Effector CD4-positive, alpha-beta T cell (primary cell): ENCODE measurements at regions not wholly inside any gene's neighbourhood (a gene's known extent, or its start where the extent isn't known, plus 50 kb on each side); places are given as distances from the start of the nearest gene placed in this dataset.
"Not testable (repeated sequence)": the region's sequence is repeated elsewhere in the genome, so short reads cannot be mapped to it uniquely, and the experiment has no call there.

Experiments
- DNase-seq: peaks from one replicate; pipeline ENCODE4 v3.0.0-alpha.2; 2020

GRCh38 chr15:31705076-31705678 lies 325.1 kb upstream of the CHRNA7 start:
- not testable (repeated sequence) for DNase-seq

- DNase-seq = not testable (repeated sequence)
These were observed 322.2 kb upstream of the CHRNA7 start for GRCh38 chr15:31707944-31708702.

- DNase-seq = not testable (repeated sequence)
These were observed 321.5 kb upstream of the CHRNA7 start for GRCh38 chr15:31708703-31709327.

GRCh38 chr15:31709479-31709878 lies 320.8 kb upstream of the CHRNA7 start:
- not testable (repeated sequence) for DNase-seq

GRCh38 chr15:31710806-31711205 lies 319.5 kb upstream of the CHRNA7 start:
- DNase-seq = not testable (repeated sequence)

- DNase-seq = not testable (repeated sequence)
These were observed 315.1 kb upstream of the CHRNA7 start for GRCh38 chr15:31715208-31715607.

- DNase-seq = not testable (repeated sequence)
These were observed 311.7 kb upstream of the CHRNA7 start for GRCh38 chr15:31718625-31719024.

GRCh38 chr15:31719396-31720022 lies 310.8 kb upstream of the CHRNA7 start:
- not testable (repeated sequence) for DNase-seq

- DNase-seq = not testable (repeated sequence)
These were observed 307.3 kb upstream of the CHRNA7 start for GRCh38 chr15:31723019-31723418.

GRCh38 chr15:31724903-31725302 lies 305.4 kb upstream of the CHRNA7 start:
- not testable (repeated sequence) for DNase-seq

- not testable (repeated sequence) for DNase-seq
These were observed 304.7 kb upstream of the CHRNA7 start for GRCh38 chr15:31725619-31726018.

GRCh38 chr15:31727612-31728011 lies 302.7 kb upstream of the CHRNA7 start:
- no peak for DNase-seq

- DNase-seq = no peak
These were observed 297.6 kb upstream of the CHRNA7 start for GRCh38 chr15:31732726-31733125.

GRCh38 chr15:31733424-31733823 lies 296.9 kb upstream of the CHRNA7 start:
- no peak for DNase-seq

- DNase-seq = no peak
These were observed 290.1 kb upstream of the CHRNA7 start for GRCh38 chr15:31740203-31740602.

- no peak for DNase-seq
These were observed 284.5 kb upstream of the CHRNA7 start for GRCh38 chr15:31745841-31746240.

GRCh38 chr15:31752065-31752762 lies 278.1 kb upstream of the CHRNA7 start:
- no peak for DNase-seq

GRCh38 chr15:31752905-31753304 lies 277.4 kb upstream of the CHRNA7 start:
- no peak for DNase-seq

- DNase-seq = no peak
These were observed 272.2 kb upstream of the CHRNA7 start for GRCh38 chr15:31758126-31758525.

GRCh38 chr15:31768055-31768454 lies 262.3 kb upstream of the CHRNA7 start:
- no peak for DNase-seq

- no peak for DNase-seq
These were observed 256.3 kb upstream of the CHRNA7 start for GRCh38 chr15:31774045-31774444.

GRCh38 chr15:31776039-31776438 lies 254.3 kb upstream of the CHRNA7 start:
- no peak for DNase-seq

- no peak for DNase-seq
These were observed 249.1 kb upstream of the CHRNA7 start for GRCh38 chr15:31781261-31781660.
